Activated naive CD4-positive, alpha-beta T cell treated with anti-CD3 and anti-CD28 coated beads for 36 hours (primary cell): ENCODE measurements at regions not wholly inside any gene's neighbourhood (a gene's known extent, or its start where the extent isn't known, plus 50 kb on each side); places are given as distances from the start of the nearest gene placed in this dataset.

Source experiments
- CTCF ChIA-PET: fragments of 350-600 bp; sonication (Branson Sonifier 250); formaldehyde crosslinking; loops from one replicate; lab custom pipeline; 2021; ENCODE audit warnings: antibody characterized with exemption; lab: Charles Lee
- DNase-seq: peaks from one replicate; pipeline ENCODE4 v3.0.0-alpha.2; 2020
- H3K27ac Mint-ChIP-seq: one replicate; pipeline ENCODE4 v1.8.0; 2021; ENCODE audit warnings: mild to moderate bottlenecking, mixed read lengths
- H3K27me3 Mint-ChIP-seq: one replicate; pipeline ENCODE4 v1.8.0; 2021; ENCODE audit warnings: low read depth, mixed read lengths
- H3K36me3 Mint-ChIP-seq: one replicate; pipeline ENCODE4 v1.8.0; 2021; ENCODE audit warnings: low read depth, mixed read lengths
- H3K4me1 Mint-ChIP-seq: one replicate; pipeline ENCODE4 v1.8.0; 2021; ENCODE audit warnings: low read depth, mixed read lengths
- H3K4me3 Mint-ChIP-seq: one replicate; pipeline ENCODE4 v1.8.0; 2021; ENCODE audit warnings: mild to moderate bottlenecking, moderate library complexity, mixed read lengths
- H3K9me3 Mint-ChIP-seq: one replicate; pipeline ENCODE4 v1.8.0; 2021; ENCODE audit warnings: mixed read lengths
- intact Hi-C: fragments of 100-400 bp; cut with micrococcal nuclease; formaldehyde crosslinking; loops from one replicate; pipeline ENCODE4 v1.15.1; 2023

DNA sequence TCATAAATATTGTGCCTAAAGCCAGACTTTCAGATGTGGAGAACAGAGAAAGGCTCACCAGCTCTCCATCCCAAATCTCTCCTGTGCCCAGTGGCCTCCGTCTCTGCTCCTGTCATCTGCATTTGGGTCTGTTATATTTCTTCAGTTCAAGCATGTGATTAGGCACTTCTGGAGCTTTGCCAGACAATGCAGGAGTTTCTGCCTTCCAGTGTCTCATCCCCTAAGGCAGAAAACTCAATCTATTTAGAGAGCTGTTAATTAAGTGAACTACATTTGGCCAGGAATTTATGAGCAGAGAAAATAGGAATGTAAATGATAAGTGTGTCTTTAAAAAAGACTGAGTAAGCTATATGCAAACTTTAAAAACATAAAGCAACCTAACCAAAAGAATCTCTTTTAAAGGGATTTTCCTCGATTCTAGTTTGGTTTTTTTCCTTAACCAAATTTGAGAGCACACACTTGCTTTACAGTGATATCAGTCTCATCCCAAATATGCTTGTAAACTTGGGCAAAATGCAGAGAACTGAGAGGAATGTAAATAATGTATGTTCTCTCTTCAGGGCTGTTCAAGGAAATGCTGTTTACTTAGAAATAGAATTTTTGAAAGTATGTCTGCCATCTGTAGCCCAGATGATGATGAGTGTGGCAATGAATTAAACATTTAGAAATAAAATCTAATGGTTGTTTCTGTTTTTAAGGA, 113.9 kb downstream of the ELOVL4 start:
- Mint-ChIP-seq H3K4me1 (no peaks in the 10 kb centered on the region), H3K9me3 (no peaks in the 10 kb centered on the region), H3K27ac (no peak overlapping the region), H3K27me3 (peaks cover 14% of the 10 kb centered on the region), H3K36me3 (no peaks in the 10 kb centered on the region), H3K4me3 (no peak overlapping the region)
- intact Hi-C loops, result no loop called here
- no peak for DNase-seq
- CTCF ChIA-PET, result interaction anchor here (0.8 to 1.1 kb wide), 2 partner anchors 9 to 55 kb away, joined by 3 to 4 read pairs; no protein-coding TSS in a partner anchor

DNA sequence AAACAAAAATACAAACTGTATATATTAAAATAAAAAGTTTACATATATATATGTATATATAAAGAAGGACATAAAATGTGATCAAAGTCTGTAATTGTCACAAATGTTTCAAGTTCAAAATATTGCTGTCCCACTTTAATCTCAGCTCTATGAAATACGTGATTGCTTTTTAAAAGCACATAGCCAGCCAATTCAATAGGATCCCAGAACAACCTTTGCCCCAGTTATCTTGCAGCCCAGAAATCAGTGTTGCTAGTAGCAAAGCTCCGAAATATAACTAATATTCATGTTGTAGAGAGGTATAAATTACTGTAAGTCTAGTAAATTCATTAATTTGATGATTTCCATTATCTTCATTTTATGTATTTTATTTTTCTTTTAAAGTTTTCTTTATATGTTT, 114.6 kb downstream of the ELOVL4 start:
- no peaks in the 10 kb centered on the region for H3K9me3 Mint-ChIP-seq
- intact Hi-C loops, result no loop called here
- H3K27me3 Mint-ChIP-seq, result peaks cover 18% of the 10 kb centered on the region
- no peak overlapping the region for H3K4me3 Mint-ChIP-seq
- DNase-seq, result no peak
- no peaks in the 10 kb centered on the region for H3K36me3 Mint-ChIP-seq
- H3K4me1 Mint-ChIP-seq, result no peaks in the 10 kb centered on the region
- CTCF ChIA-PET, result interaction anchor here (0.8 to 1.1 kb wide), 2 partner anchors 8 to 54 kb away, joined by 3 to 4 read pairs; no protein-coding TSS in a partner anchor
- no peak overlapping the region for H3K27ac Mint-ChIP-seq

DNA sequence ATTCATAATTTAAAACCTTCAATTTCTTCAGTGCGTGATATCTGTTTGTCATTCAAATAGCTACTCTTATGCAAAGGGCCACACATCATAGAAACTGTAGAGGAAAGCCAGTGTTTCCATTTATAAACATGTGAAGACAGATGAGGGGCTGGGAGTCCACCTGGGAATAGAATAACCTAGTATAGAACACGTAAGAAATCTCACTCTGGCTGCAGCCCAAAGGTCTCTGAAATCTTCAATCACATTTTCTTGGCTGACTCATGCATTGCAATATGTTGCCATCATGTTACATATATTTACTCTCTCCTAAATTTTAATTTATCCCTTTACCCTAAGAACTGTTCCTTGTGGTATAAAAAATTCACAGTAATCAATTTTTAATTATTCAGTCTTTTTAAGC, 123.2 kb downstream of the ELOVL4 start:
- CTCF ChIA-PET, result interaction anchor here (1.0 to 1.5 kb wide), 2 partner anchors 9 to 44 kb away, joined by 3 to 6 read pairs; no protein-coding TSS in a partner anchor
- peaks cover 5% of the 10 kb centered on the region for H3K9me3 Mint-ChIP-seq

DNA sequence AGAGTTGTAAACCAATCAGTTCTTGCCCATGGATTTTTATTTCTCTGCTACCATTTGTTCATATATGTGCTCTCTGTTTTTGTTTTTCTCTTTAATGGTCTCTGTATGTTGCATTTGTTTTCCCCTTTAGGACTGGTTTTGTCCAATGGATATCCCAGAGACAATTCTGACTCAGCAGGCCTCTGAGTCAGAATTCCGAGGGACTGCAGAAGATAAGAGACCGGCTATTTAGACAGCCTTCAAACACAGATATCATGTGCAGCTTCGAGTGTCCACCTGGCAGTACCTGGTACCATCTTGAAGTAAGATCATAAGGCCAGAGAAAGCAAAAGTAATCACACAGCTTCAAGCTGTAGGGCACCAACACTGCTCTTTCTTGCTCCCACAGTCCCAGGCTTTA, 125.5 kb downstream of the ELOVL4 start:
- Mint-ChIP-seq H3K4me3 (no peak overlapping the region), H3K36me3 (no peaks in the 10 kb centered on the region), H3K4me1 (no peaks in the 10 kb centered on the region), H3K27ac (no peak overlapping the region), H3K9me3 (peaks cover 5% of the 10 kb centered on the region), H3K27me3 (peaks cover 12% of the 10 kb centered on the region)
- DNase-seq, result no peak
- CTCF ChIA-PET, result interaction anchor here (0.6 kb wide), 1 partner anchor 87 kb away, joined by 3 read pairs; no protein-coding TSS in a partner anchor
- intact Hi-C loops, result no loop called here

More for the DNA sequence above, 123.2 kb downstream of the ELOVL4 start:
- Mint-ChIP-seq H3K4me3 (no peak overlapping the region), H3K36me3 (no peaks in the 10 kb centered on the region), H3K4me1 (no peaks in the 10 kb centered on the region), H3K27ac (no peak overlapping the region), H3K27me3 (peaks cover 20% of the 10 kb centered on the region)
- intact Hi-C loops, result no loop called here
- no peak for DNase-seq

DNA sequence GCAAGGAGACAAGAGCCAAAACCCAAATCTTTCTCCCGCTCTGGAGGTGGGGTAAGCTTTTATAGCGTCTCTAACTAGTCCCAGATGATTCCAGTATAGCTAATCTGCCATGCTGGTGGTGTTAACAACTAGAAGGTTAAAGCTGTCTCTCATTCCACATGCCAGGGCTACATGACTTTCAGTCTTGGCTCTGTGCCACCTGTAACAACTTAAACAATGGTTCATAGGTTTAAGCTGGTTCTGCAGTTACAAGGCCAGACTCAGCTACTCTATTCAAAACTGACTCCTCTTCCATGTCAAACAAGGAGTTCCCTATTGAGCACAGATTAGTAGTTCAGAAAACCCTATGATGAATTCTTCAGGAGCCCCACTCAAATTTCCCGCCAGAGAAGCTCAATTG, 128.9 kb downstream of the ELOVL4 start:
- Mint-ChIP-seq H3K4me3 (no peak overlapping the region), H3K9me3 (no peaks in the 10 kb centered on the region), H3K27me3 (peaks cover 4% of the 10 kb centered on the region), H3K27ac (no peak overlapping the region), H3K4me1 (no peaks in the 10 kb centered on the region), H3K36me3 (no peaks in the 10 kb centered on the region)
- DNase-seq, result no peak
- CTCF ChIA-PET, result no interaction called here
- intact Hi-C loops, result no loop called here

DNA sequence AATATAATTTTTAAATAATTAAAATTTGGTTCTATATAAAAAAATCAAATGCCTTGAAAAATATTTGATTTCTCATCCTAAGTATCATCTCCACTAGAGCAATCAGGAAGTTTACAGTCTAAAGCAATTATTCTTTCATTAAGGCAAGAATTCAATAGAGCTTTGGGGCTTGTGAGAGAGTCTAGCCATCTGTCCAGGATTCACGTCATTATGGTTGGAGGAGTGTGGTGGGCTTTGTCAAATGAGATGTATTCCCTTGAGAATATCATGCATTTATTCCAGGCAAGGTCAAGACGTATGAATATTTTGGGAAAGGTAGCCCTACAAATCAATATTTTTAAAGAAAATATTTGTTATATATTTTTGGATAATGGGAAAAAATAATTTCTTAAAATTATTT, 132.4 kb downstream of the ELOVL4 start:
- H3K27me3 Mint-ChIP-seq, result no peaks in the 10 kb centered on the region
- no peaks in the 10 kb centered on the region for H3K9me3 Mint-ChIP-seq
- no peak for DNase-seq
- H3K4me1 Mint-ChIP-seq, result no peaks in the 10 kb centered on the region
- CTCF ChIA-PET, result interaction anchor here (1.1 to 2.6 kb wide), 4 partner anchors 10 to 39 kb away, joined by 3 to 21 read pairs (median 7); no protein-coding TSS in a partner anchor
- intact Hi-C loops, result loop anchor here (1.0 kb wide), 4 partner anchors 37 to 245 kb away; no protein-coding TSS in a partner anchor
- no peaks in the 10 kb centered on the region for H3K36me3 Mint-ChIP-seq
- no peak overlapping the region for H3K4me3 Mint-ChIP-seq
- H3K27ac Mint-ChIP-seq, result no peak overlapping the region

DNA sequence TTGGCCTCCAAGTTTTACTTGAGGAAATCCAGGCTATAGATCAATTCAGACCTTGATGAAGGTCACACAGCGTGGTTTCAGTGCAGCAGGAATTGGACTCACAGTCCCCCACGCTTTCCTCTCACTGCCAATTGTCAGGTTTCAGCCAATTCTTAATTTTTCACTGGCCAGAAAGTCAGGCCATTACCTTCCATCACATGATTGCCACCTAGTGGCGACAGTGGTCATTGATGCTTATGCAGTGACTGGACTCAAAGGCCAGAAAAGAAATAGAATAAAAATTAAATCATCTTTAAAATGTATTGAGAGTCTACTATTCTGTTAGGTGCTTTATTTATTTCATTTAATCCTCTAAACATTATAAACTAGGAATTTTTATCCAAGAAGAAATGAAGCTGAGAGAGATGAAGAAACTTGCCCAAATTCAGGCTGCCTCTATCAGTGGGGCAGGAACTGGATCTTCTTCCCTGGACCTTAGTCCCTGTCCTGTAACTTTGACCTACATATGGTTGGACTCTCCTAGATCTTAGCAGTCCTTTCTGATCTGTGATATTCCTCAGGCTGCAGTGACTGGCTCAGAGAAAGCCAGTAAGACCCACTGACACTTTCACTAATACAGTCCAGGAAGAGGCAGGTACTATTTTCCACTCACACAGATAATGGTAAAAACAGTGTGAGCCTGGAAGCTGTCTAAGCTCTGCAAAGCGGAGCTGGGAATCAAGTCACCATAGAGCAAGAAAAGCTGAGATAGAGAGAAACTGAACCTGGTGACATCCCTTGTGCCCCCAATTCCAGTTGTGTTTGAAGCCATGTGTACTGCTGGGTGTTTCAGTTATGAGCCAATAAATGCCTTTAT, 133.3 kb downstream of the ELOVL4 start:
- H3K36me3 Mint-ChIP-seq, result no peaks in the 10 kb centered on the region
- no peaks in the 10 kb centered on the region for H3K4me1 Mint-ChIP-seq
- no peaks in the 10 kb centered on the region for H3K27me3 Mint-ChIP-seq
- H3K27ac Mint-ChIP-seq, result no peak overlapping the region
- intact Hi-C loops, result loop anchor here (1.0 kb wide), 4 partner anchors 36 to 244 kb away; no protein-coding TSS in a partner anchor
- no peak overlapping the region for H3K4me3 Mint-ChIP-seq
- peak; percentile 84 for DNase-seq
- CTCF ChIA-PET, result interaction anchor here (0.6 to 2.6 kb wide), 14 partner anchors 9 to 238 kb away, joined by 3 to 21 read pairs (median 4); no protein-coding TSS in a partner anchor
- no peaks in the 10 kb centered on the region for H3K9me3 Mint-ChIP-seq

DNA sequence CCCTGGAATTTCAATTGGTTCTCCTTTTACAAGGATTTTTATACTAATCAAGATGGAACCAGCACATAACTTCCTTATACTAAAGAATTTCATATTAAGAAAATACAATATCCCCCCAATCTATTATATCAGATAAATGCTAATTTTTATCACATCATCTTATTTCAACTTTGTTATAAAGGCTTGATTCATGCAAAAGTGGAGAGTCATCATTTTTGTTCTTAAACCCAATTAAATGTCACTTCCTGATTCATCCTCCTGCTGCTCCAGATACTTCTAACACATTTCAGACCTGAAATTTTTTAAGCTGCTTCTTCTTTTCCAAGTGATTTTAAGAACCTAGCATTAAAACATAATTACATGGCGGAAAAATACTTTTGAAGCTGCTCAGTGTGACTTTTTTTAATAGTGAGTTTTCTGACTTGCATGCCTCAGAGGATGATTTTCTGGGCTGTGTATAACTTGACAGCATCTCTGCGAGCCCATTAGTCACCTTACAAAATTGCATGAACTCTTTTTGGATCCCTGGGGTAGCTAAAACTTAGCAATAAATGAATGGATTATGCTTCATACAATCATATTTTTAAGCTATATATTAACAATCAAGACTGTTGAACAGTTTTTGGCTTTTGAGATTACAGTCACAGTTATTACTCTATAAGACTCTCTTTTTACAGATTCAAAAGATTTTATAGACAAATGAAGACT, 134.1 kb downstream of the ELOVL4 start:
- no peak overlapping the region for H3K27ac Mint-ChIP-seq
- H3K27me3 Mint-ChIP-seq, result no peaks in the 10 kb centered on the region
- DNase-seq, result no peak
- intact Hi-C loops, result no loop called here
- no peaks in the 10 kb centered on the region for H3K9me3 Mint-ChIP-seq
- no peaks in the 10 kb centered on the region for H3K36me3 Mint-ChIP-seq
- CTCF ChIA-PET, result interaction anchor here (0.8 to 2.6 kb wide), 9 partner anchors 8 to 237 kb away, joined by 3 to 21 read pairs (median 6); no protein-coding TSS in a partner anchor
- H3K4me3 Mint-ChIP-seq, result no peak overlapping the region
- H3K4me1 Mint-ChIP-seq, result no peaks in the 10 kb centered on the region

DNA sequence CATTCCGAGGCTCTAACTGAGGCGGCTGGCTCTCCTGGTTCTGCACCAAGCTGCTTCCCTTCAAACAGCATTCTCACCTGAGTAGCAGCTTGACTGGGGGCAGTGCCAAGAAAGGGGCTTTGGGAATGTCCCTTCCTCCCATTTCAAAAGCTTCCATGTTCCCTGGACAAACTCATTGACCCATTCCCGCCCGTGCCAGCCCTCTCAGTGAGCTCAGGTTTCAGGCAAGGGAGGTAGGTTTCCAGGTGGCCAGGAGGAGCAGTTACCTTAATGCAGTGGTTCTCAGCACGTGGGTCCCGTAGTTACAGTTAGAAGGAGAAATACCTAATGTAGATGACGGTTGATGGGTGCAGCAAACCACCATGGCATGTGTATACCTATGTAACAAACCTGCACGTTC, 135.2 kb downstream of the ELOVL4 start:
- CTCF ChIA-PET, result no interaction called here
- no peaks in the 10 kb centered on the region for H3K36me3 Mint-ChIP-seq
- no peak for DNase-seq
- H3K4me1 Mint-ChIP-seq, result no peaks in the 10 kb centered on the region
- H3K4me3 Mint-ChIP-seq, result no peak overlapping the region
- no peak overlapping the region for H3K27ac Mint-ChIP-seq
- H3K9me3 Mint-ChIP-seq, result no peaks in the 10 kb centered on the region
- H3K27me3 Mint-ChIP-seq, result peaks cover under 1% of the 10 kb centered on the region
- intact Hi-C loops, result no loop called here

DNA sequence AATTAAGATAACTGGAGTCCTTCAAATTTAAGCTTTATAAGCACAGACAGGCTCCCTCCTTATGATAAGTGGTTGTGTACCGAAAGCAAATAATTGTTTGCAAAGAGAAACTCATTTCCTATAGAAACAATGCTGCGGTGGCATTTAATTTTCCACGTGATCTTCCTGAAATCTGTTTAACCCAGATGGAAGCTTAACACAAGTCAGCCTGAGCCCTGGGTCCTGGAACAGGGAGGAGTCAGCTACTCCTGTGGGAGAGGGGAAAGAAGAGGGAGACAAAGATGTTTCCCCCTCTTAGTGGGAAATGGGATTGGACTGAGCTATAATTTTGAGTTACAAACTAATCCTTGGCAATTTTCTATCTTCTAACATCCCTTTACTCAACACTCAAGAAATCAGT, 136.5 kb downstream of the ELOVL4 start:
- no peak overlapping the region for H3K27ac Mint-ChIP-seq
- no peaks in the 10 kb centered on the region for H3K4me1 Mint-ChIP-seq
- CTCF ChIA-PET, result interaction anchor here (1.5 to 1.9 kb wide), 2 partner anchors 9 to 33 kb away, joined by 4 to 10 read pairs; no protein-coding TSS in a partner anchor
- H3K9me3 Mint-ChIP-seq, result peaks cover 2% of the 10 kb centered on the region
- H3K27me3 Mint-ChIP-seq, result peaks cover 4% of the 10 kb centered on the region
- intact Hi-C loops, result no loop called here
- no peaks in the 10 kb centered on the region for H3K36me3 Mint-ChIP-seq
- H3K4me3 Mint-ChIP-seq, result no peak overlapping the region
- DNase-seq, result no peak

DNA sequence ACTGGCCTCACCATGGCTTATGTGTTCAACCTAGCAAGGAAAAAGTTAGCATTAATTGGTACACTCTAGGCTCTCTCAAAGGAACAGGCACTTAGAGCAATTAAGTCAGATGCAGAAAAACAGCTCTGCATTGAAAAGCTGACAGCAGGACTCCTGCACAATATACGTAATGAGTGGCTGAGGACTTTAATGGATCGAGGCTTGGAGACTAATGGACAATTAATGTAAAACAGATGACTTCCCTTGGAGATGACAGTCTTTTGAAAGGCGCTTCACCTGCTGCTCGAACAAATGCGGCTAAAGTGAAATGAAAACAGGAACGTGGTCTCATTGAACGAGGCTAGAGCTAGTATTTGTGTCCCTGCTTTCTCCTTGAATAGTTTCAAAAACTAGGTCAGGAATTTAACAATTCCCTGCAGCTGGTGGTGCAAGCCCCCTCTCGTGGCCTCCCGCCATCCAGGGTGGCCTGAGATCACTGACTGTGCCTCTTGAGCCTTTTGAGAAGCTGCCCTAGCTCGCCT, 137.1 kb downstream of the ELOVL4 start:
- peaks cover 7% of the 10 kb centered on the region for H3K27me3 Mint-ChIP-seq
- H3K4me1 Mint-ChIP-seq, result no peaks in the 10 kb centered on the region
- H3K27ac Mint-ChIP-seq, result no peak overlapping the region
- CTCF ChIA-PET, result interaction anchor here (0.9 to 1.9 kb wide), 5 partner anchors 9 to 60 kb away, joined by 3 to 10 read pairs (median 4); no protein-coding TSS in a partner anchor
- peaks cover 2% of the 10 kb centered on the region for H3K9me3 Mint-ChIP-seq
- no peaks in the 10 kb centered on the region for H3K36me3 Mint-ChIP-seq
- no peak for DNase-seq
- intact Hi-C loops, result no loop called here
- H3K4me3 Mint-ChIP-seq, result no peak overlapping the region
